ENCODE measurements at regions not wholly inside any gene's neighbourhood (a gene's known extent, or its start where the extent isn't known, plus 50 kb on each side); places are given as distances from the start of the nearest gene placed in this dataset.

DNA sequence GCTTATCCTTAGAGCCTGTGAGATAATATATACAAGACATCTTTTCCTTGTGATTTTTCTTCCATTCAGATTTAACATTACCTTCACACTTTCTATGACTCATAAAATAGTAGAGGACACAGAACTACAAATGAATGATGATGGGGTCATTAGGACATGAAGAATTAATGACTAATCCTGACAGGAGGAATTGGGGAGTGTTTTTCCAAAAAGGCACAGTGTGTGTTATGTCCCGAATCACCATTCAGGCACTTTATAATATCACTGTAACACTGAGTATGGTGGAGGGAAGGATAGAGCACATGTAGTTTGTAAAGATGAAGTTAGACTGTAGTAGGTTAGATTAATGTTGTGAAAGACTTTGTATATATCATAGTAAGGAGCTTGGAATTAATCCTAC is 391.3 kb downstream of the JRKL start:
- no peak for DNase-seq
- Histone ChIP-seq H3K4me1 (ENCODE audit: control insufficient read depth, insufficient read depth, low read length) (no peaks in the 10 kb centered on the region), H3K9me3 (ENCODE audit: control insufficient read depth, low read length) (no peaks in the 10 kb centered on the region), H3K4me3 (ENCODE audit: low read length) (no peak overlapping the region), H3K27ac (ENCODE audit: low read length) (no peak overlapping the region), H3K27me3 (ENCODE audit: control insufficient read depth, insufficient read depth) (no peaks in the 10 kb centered on the region)
- 0% methylated on average over 1 of the region's 1 CpG for WGBS
- no peak for ATAC-seq
- intact Hi-C loops (cut with DNase I), result no loop called here

DNA sequence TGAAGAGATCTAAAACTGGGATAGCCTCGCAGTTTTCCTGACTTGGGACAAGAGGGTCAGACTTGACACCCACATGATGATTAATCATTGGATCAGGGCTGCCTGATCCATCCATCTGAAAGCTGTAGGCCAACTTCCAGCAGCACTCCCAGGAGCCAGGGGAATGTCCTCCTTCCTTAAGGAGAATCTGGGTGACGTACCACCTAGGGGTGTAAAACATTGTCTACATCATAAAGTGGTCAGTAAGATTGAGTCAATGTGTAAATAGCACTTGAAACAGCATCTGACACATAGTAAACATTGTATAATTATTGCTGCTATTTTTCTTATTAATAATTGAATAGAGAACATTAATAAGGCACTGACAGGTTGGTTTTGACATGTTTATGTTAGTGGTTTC is 392.8 kb downstream of the JRKL start:
- 74% methylated on average over 2 of the region's 2 CpGs for WGBS
- ATAC-seq, result no peak
- DNase-seq, result no peak
- no peaks in the 10 kb centered on the region for H3K4me1 ChIP-seq (ENCODE audit: control insufficient read depth, insufficient read depth, low read length)
- intact Hi-C loops (cut with DNase I), result no loop called here
- no peak overlapping the region for H3K27ac ChIP-seq (ENCODE audit: low read length)
- no peaks in the 10 kb centered on the region for H3K9me3 ChIP-seq (ENCODE audit: control insufficient read depth, low read length)
- H3K4me3 ChIP-seq (ENCODE audit: low read length), result no peak overlapping the region
- H3K27me3 ChIP-seq (ENCODE audit: control insufficient read depth, insufficient read depth), result no peaks in the 10 kb centered on the region

DNA sequence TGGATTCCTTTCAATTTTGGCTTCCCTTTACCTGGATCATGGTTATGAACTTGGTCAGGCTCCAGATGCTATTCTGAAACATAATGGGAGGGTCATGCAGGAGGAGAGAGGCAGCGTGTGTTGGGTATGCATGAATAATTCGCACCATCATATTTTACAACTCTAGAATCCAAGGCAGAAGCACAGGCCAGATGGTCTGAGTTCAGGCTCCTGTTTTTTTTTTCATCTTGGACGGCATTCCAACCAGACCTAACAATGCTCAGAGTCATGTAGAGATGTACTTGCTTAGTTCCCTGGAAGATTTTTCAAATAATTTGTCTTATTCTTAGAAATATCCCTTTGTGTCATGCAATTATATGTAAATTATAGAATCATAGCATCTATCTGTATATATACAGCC is 393.5 kb downstream of the JRKL start:
- no peak overlapping the region for H3K27ac ChIP-seq (ENCODE audit: low read length)
- H3K4me3 ChIP-seq (ENCODE audit: low read length), result no peak overlapping the region
- WGBS, result 67% methylated on average over 3 of the region's 3 CpGs
- no peaks in the 10 kb centered on the region for H3K27me3 ChIP-seq (ENCODE audit: control insufficient read depth, insufficient read depth)
- intact Hi-C loops (cut with DNase I), result no loop called here
- DNase-seq, result no peak
- no peak for ATAC-seq
- H3K4me1 ChIP-seq (ENCODE audit: control insufficient read depth, insufficient read depth, low read length), result no peaks in the 10 kb centered on the region
- H3K9me3 ChIP-seq (ENCODE audit: control insufficient read depth, low read length), result no peaks in the 10 kb centered on the region

DNA sequence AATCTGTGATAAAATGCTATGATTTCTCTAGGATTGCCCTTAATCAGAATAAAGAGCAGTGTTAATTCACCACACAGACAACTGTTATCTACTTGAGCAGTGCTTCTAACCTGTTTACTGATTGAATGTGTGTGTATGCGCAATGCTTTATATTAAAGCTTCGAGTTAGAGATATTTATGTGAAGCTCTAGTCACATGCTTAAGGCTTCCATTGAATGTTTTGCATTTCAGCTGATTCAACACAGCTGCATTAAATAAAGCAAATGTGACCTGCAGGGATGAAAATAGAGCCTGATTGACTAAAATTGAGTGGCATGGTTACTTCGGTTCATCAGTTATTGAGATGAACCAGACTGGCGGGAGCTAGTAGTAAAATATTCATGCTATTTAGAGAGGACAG is 395.3 kb downstream of the JRKL start:
- Histone ChIP-seq H3K9me3 (ENCODE audit: control insufficient read depth, low read length) (no peaks in the 10 kb centered on the region), H3K4me1 (ENCODE audit: control insufficient read depth, insufficient read depth, low read length) (no peaks in the 10 kb centered on the region), H3K27ac (ENCODE audit: low read length) (no peak overlapping the region), H3K4me3 (ENCODE audit: low read length) (no peak overlapping the region), H3K27me3 (ENCODE audit: control insufficient read depth, insufficient read depth) (no peaks in the 10 kb centered on the region)
- no peak for ATAC-seq
- intact Hi-C loops (cut with DNase I), result no loop called here
- WGBS, result 87% methylated on average over 4 of the region's 4 CpGs
- no peak for DNase-seq

DNA sequence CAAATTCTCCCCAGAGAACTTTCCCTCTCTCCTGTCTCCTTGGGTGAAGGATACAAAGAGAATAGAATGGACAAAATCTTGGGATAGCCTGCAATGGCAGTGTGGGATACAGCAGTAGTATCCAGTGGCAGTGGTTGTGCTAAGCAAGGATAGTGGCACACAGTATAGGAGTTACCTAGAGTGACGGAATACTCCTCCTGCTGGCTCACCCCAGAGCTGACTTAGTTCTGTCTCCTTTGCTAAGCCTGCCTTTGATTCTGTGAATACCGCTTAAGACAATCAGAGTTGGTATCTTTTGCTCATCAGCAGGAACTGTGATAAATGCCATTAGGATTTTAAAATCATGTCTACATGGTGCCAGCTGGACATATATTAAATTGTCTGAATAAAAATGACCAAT is 404.3 kb downstream of the JRKL start:
- DNase-seq, result no peak
- WGBS, result 78% methylated on average over 2 of the region's 2 CpGs
- H3K4me3 ChIP-seq (ENCODE audit: low read length), result no peak overlapping the region
- H3K27me3 ChIP-seq (ENCODE audit: control insufficient read depth, insufficient read depth), result no peaks in the 10 kb centered on the region
- intact Hi-C loops (cut with DNase I), result no loop called here
- ATAC-seq, result no peak
- H3K27ac ChIP-seq (ENCODE audit: low read length), result no peak overlapping the region
- H3K4me1 ChIP-seq (ENCODE audit: control insufficient read depth, insufficient read depth, low read length), result no peaks in the 10 kb centered on the region
- H3K9me3 ChIP-seq (ENCODE audit: control insufficient read depth, low read length), result no peaks in the 10 kb centered on the region

DNA sequence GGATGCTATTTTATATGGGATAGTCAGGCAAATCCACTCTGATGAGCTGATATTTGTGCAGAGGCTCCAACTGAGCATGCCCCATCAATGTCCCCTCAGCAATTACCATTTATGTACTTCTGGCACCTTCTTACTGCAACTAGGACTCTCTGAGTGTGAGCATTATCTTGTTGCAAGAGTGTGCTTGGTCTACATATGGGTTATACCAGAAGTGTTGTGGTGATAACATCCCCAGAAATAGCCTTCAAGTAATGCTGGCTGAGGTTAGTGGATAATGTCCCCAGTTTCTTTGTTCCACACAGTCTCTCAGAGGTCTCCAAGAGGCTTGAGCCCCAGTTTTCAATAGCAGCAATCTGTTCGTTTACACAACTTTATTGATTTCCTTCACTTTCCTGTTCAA is 408.6 kb downstream of the JRKL start:
- Histone ChIP-seq H3K27me3 (ENCODE audit: control insufficient read depth, insufficient read depth) (no peaks in the 10 kb centered on the region), H3K4me1 (ENCODE audit: control insufficient read depth, insufficient read depth, low read length) (no peaks in the 10 kb centered on the region), H3K4me3 (ENCODE audit: low read length) (no peak overlapping the region), H3K9me3 (ENCODE audit: control insufficient read depth, low read length) (no peaks in the 10 kb centered on the region), H3K27ac (ENCODE audit: low read length) (no peak overlapping the region)
- intact Hi-C loops (cut with DNase I), result no loop called here
- WGBS, result 49% methylated on average over 1 of the region's 1 CpG
- DNase-seq (no peak), ATAC-seq (peak; percentile 93 to 96)

DNA sequence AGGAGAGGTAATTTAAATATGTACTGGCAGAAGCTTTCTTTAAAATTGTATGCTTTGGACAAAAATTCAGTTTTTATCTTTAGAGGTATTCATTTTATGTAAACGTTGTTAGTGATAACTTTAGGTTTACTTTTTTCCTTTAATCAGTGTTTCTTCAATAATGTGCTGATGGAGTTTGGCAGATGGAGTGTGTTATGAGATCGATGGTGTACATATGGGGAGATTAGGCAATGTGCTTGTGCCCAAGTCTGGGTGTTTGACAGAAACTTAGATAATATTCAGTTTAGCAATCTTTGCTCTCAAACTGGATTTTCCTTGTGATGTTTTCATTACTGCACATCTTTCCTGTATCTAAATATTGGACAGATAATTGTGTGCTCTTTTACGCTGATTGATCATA is 425.4 kb downstream of the JRKL start:
- H3K9me3 ChIP-seq (ENCODE audit: control insufficient read depth, low read length), result no peaks in the 10 kb centered on the region
- no peak overlapping the region for H3K27ac ChIP-seq (ENCODE audit: low read length)
- no peak overlapping the region for H3K4me3 ChIP-seq (ENCODE audit: low read length)
- ATAC-seq, result no peak
- no peaks in the 10 kb centered on the region for H3K4me1 ChIP-seq (ENCODE audit: control insufficient read depth, insufficient read depth, low read length)
- 38% methylated on average over 3 of the region's 3 CpGs for WGBS
- intact Hi-C loops (cut with DNase I), result no loop called here
- DNase-seq, result no peak
- no peaks in the 10 kb centered on the region for H3K27me3 ChIP-seq (ENCODE audit: control insufficient read depth, insufficient read depth)

DNA sequence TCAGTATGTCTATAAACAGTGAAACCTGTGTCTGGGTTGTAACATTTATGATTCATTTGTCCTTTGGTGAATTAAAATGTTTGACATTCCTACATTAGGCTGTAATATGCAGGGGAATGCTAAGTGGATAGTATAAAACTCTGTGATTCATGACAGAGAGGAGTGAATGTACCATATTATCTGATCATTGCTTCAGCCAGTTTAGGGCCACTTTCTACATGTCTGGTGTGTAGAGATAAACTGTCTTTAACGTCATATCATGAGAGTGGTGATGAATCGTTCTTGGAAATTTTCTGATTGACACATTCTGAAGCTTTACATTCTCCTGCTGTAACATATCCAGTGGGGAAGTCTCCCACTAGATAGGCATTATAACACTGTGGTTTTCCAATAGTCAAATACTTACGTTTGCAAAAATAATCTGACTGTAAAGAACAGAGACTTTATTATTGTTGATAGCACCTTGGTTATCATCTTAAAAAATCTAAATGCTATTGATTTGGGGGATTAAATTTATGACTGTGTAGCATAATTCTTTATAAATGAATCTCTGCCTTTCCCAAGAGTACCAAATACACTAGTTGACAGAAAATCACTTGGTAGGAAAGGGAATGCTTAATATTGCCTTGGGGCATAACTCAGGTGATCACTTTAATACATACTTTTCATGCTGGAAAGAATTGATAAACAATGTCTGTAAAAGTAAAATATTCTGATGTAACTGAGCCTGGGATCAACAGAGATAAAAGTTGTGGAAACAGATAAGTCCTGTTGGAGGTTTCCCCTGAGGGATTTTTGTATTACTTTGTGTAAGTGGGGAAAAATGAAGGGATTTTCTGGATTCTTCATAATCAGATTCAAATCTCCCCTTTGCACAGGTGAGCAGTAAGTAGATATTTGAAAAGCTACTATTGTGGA is 427.9 kb downstream of the JRKL start:
- no peaks in the 10 kb centered on the region for H3K27me3 ChIP-seq (ENCODE audit: control insufficient read depth, insufficient read depth)
- intact Hi-C loops (cut with DNase I), result no loop called here
- H3K4me1 ChIP-seq (ENCODE audit: control insufficient read depth, insufficient read depth, low read length), result no peaks in the 10 kb centered on the region
- WGBS, result 29% methylated on average over 3 of the region's 3 CpGs
- no peak overlapping the region for H3K27ac ChIP-seq (ENCODE audit: low read length)
- ATAC-seq (peak in 1 of 2 donors; percentile 32), DNase-seq (no peak)
- H3K4me3 ChIP-seq (ENCODE audit: low read length), result no peak overlapping the region
- no peaks in the 10 kb centered on the region for H3K9me3 ChIP-seq (ENCODE audit: control insufficient read depth, low read length)

DNA sequence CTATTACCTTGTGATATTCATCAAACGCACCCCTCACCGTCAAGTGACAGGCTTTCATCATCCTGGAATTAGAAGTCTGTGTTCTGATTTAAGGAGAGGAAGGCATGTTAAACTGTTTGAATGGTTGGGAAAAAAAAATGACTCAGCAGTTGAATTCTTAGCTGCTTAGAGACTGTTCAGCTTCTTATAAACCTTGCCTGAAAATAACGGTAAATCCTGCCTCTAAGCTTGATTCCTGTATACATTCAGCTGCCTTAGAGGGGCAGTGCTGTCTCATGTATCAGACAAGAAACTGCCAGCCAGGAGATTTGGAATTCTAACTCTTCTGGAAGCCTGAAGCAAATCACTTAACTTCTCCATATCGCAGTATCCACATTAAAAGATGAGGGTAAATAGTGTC is 437.4 kb downstream of the JRKL start:
- no peaks in the 10 kb centered on the region for H3K27me3 ChIP-seq (ENCODE audit: control insufficient read depth, insufficient read depth)
- H3K4me3 ChIP-seq (ENCODE audit: low read length), result no peak overlapping the region
- no peaks in the 10 kb centered on the region for H3K9me3 ChIP-seq (ENCODE audit: control insufficient read depth, low read length)
- no peak overlapping the region for H3K27ac ChIP-seq (ENCODE audit: low read length)
- H3K4me1 ChIP-seq (ENCODE audit: control insufficient read depth, insufficient read depth, low read length), result no peaks in the 10 kb centered on the region
- DNase-seq (no peak), ATAC-seq (peak in 1 of 2 donors; percentile 43)
- intact Hi-C loops (cut with DNase I), result loop anchor here in 1 of 4 donors (10.0 kb wide), 1 partner anchor 318 kb away; no protein-coding TSS in a partner anchor
- 49% methylated on average over 4 of the region's 4 CpGs for WGBS

DNA sequence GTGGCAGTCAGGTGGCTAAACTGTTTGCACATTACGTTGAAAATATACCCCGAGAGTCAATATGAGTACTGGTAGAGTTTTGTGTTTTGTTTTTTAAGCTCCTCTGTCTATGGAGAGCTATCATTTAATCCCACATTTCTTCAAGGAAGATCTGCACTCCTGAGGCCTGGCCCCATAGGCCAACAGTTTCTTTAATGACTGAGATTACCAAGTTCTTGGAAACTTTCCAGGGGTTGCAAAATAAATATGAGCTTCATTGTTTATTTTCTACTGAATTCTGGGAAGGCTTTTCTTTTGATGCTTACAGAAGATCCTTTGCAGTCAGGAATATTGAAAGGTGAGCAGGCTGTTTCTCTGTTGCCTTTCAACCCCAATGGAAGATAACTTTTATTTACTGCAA is 452.0 kb downstream of the JRKL start:
- Histone ChIP-seq H3K9me3 (ENCODE audit: control insufficient read depth, low read length) (no peaks in the 10 kb centered on the region), H3K27me3 (ENCODE audit: control insufficient read depth, insufficient read depth) (no peaks in the 10 kb centered on the region), H3K27ac (ENCODE audit: low read length) (no peak overlapping the region), H3K4me3 (ENCODE audit: low read length) (no peak overlapping the region), H3K4me1 (ENCODE audit: control insufficient read depth, insufficient read depth, low read length) (no peaks in the 10 kb centered on the region)
- DNase-seq (no peak), ATAC-seq (no peak)
- intact Hi-C loops (cut with DNase I), result no loop called here
- 86% methylated on average over 2 of the region's 2 CpGs for WGBS

DNA sequence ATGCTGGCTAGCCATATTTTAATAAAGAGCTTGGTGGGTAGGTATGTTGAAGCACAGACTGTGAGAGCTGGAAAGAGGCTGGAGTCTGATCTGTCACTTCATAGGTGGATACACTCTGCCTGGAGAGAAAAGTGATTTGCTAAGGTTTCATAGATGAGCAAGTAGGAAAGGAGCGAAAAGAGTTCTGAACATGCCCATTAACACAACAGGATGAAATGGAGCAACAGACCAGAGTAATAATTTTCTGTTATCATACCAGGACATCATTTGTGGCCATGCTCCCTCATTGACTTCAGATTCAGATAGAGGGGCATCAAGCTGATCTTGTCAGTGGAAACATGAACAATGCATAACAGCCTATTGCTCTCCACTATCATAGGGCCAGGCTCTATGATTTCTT is 452.9 kb downstream of the JRKL start:
- ATAC-seq (no peak), DNase-seq (no peak)
- intact Hi-C loops (cut with DNase I), result no loop called here
- Histone ChIP-seq H3K4me1 (ENCODE audit: control insufficient read depth, insufficient read depth, low read length) (no peaks in the 10 kb centered on the region), H3K27ac (ENCODE audit: low read length) (no peak overlapping the region), H3K4me3 (ENCODE audit: low read length) (no peak overlapping the region), H3K27me3 (ENCODE audit: control insufficient read depth, insufficient read depth) (no peaks in the 10 kb centered on the region), H3K9me3 (ENCODE audit: control insufficient read depth, low read length) (no peaks in the 10 kb centered on the region)
- WGBS, result 97% methylated on average over 1 of the region's 1 CpG

DNA sequence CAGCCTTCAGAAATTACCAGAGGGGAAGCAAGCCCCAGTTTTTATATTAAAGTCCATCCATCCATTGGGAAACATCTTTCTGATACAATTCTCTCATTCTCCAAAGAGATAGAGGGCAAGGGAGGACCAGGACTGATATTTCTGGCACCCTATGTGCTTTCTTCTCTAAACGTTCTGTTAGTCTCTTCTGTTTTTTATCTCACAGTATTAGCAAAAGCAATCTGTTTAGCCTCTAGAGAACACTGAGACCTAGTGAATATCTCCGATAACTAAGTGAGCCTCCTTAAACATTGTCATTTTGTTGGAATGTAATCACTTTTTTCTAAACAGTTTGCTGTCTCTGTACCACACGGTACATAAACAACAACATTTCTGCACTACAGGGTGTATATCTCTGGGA is 464.6 kb downstream of the JRKL start:
- H3K4me1 ChIP-seq (ENCODE audit: control insufficient read depth, insufficient read depth, low read length), result no peaks in the 10 kb centered on the region
- DNase-seq, result no peak
- no peak overlapping the region for H3K27ac ChIP-seq (ENCODE audit: low read length)
- ATAC-seq, result no peak
- H3K9me3 ChIP-seq (ENCODE audit: control insufficient read depth, low read length), result no peaks in the 10 kb centered on the region
- H3K27me3 ChIP-seq (ENCODE audit: control insufficient read depth, insufficient read depth), result no peaks in the 10 kb centered on the region
- H3K4me3 ChIP-seq (ENCODE audit: low read length), result no peak overlapping the region
- intact Hi-C loops (cut with DNase I), result no loop called here
- 32% methylated on average over 3 of the region's 3 CpGs for WGBS

All from right cardiac atrium (tissue), 5 donors.